ENCODE measurements at regions not wholly inside any gene's neighbourhood (a gene's known extent, or its start where the extent isn't known, plus 50 kb on each side); places are given as distances from the start of the nearest gene placed in this dataset.
"Not testable (repeated sequence)": the region's sequence is repeated elsewhere in the genome, so short reads cannot be mapped to it uniquely, and the experiment has no call there.

GRCh38 chr5:92665506-92665905 is 915.5 kb downstream of the NR2F1-AS1 start:
- no peak for DNase-seq

GRCh38 chr5:92662741-92663140 is 918.3 kb downstream of the NR2F1-AS1 start:
- no peak for DNase-seq

GRCh38 chr5:92659246-92659645 is 921.8 kb downstream of the NR2F1-AS1 start:
- no peak for DNase-seq

GRCh38 chr5:92654601-92655000 is 926.4 kb downstream of the NR2F1-AS1 start:
- not testable (repeated sequence) for DNase-seq

GRCh38 chr5:92653730-92654461 is 927.1 kb downstream of the NR2F1-AS1 start:
- DNase-seq = no peak

- DNase-seq = no peak
Measured at GRCh38 chr5:92652756-92653155, 928.3 kb downstream of the NR2F1-AS1 start.

- DNase-seq = no peak
Measured at GRCh38 chr5:92644266-92644886, 936.6 kb downstream of the NR2F1-AS1 start.

- DNase-seq = no peak
Measured at GRCh38 chr5:92641031-92641962, 939.7 kb downstream of the NR2F1-AS1 start.

- no peak for DNase-seq
Measured at GRCh38 chr5:92640340-92640739, 940.7 kb downstream of the NR2F1-AS1 start.

GRCh38 chr5:92637960-92638359 is 943.1 kb downstream of the NR2F1-AS1 start:
- DNase-seq = no peak

- no peak for DNase-seq
Measured at GRCh38 chr5:92637247-92637646, 943.8 kb downstream of the NR2F1-AS1 start.

GRCh38 chr5:92635001-92635461 is 946.0 kb downstream of the NR2F1-AS1 start:
- DNase-seq = no peak

GRCh38 chr5:92633875-92634487 is 947.0 kb downstream of the NR2F1-AS1 start:
- DNase-seq = no peak

GRCh38 chr5:92633176-92633575 is 947.8 kb downstream of the NR2F1-AS1 start:
- no peak for DNase-seq

- DNase-seq = not testable (repeated sequence)
Measured at GRCh38 chr5:92631237-92631701, 949.8 kb downstream of the NR2F1-AS1 start.

- no peak for DNase-seq
Measured at GRCh38 chr5:92629574-92629973, 951.4 kb downstream of the NR2F1-AS1 start.

- DNase-seq = no peak
Measured at GRCh38 chr5:92629000-92629399, 952.0 kb downstream of the NR2F1-AS1 start.

- DNase-seq = no peak
Measured at GRCh38 chr5:92627186-92627585, 953.8 kb downstream of the NR2F1-AS1 start.

GRCh38 chr5:92616085-92616484 is 964.9 kb downstream of the NR2F1-AS1 start:
- DNase-seq = no peak

- DNase-seq = no peak
Measured at GRCh38 chr5:92613546-92613945, 967.5 kb downstream of the NR2F1-AS1 start.

- DNase-seq = not testable (repeated sequence)
Measured at GRCh38 chr5:92610435-92610834, 970.6 kb downstream of the NR2F1-AS1 start.

GRCh38 chr5:92605591-92605990 is 975.4 kb downstream of the NR2F1-AS1 start:
- no peak for DNase-seq
